HCEC 1CT (cell line): ENCODE measurements at regions not wholly inside any gene's neighbourhood (a gene's known extent, or its start where the extent isn't known, plus 50 kb on each side); places are given as distances from the start of the nearest gene placed in this dataset.
"Not testable (repeated sequence)": the region's sequence is repeated elsewhere in the genome, so short reads cannot be mapped to it uniquely, and the experiment has no call there.

ENCODE experiments used
- DNase-seq: peaks from one replicate; pipeline ENCODE4 v3.0.0-alpha.2; 2017

GRCh38 chr4:147255268-147255667, 225.6 kb upstream of the EDNRA start:
- DNase-seq: not testable (repeated sequence)

GRCh38 chr4:147259271-147259670, 221.6 kb upstream of the EDNRA start:
- DNase-seq: not testable (repeated sequence)

GRCh38 chr4:147284256-147284835, 196.6 kb upstream of the EDNRA start:
- DNase-seq: no peak

- no peak for DNase-seq
Observed at GRCh38 chr4:147284935-147285334, 196.0 kb upstream of the EDNRA start.

GRCh38 chr4:147285751-147286150, 195.1 kb upstream of the EDNRA start:
- no peak for DNase-seq

- DNase-seq: no peak
Observed at GRCh38 chr4:147286846-147287587, 193.9 kb upstream of the EDNRA start.

- no peak for DNase-seq
Observed at GRCh38 chr4:147287588-147287890, 193.4 kb upstream of the EDNRA start.

GRCh38 chr4:147288512-147288911, 192.4 kb upstream of the EDNRA start:
- DNase-seq: no peak

GRCh38 chr4:147289181-147289580, 191.7 kb upstream of the EDNRA start:
- no peak for DNase-seq

- not testable (repeated sequence) for DNase-seq
Observed at GRCh38 chr4:147292604-147293313, 188.1 kb upstream of the EDNRA start.

- not testable (repeated sequence) for DNase-seq
Observed at GRCh38 chr4:147293314-147293677, 187.6 kb upstream of the EDNRA start.

- no peak for DNase-seq
Observed at GRCh38 chr4:147299205-147299604, 181.7 kb upstream of the EDNRA start.

- no peak for DNase-seq
Observed at GRCh38 chr4:147303174-147303872, 177.6 kb upstream of the EDNRA start.

GRCh38 chr4:147303873-147304229, 177.0 kb upstream of the EDNRA start:
- no peak for DNase-seq

GRCh38 chr4:147307896-147308674, 172.8 kb upstream of the EDNRA start:
- DNase-seq: no peak

- no peak for DNase-seq
Observed at GRCh38 chr4:147309434-147309833, 171.5 kb upstream of the EDNRA start.

GRCh38 chr4:147310312-147310711, 170.6 kb upstream of the EDNRA start:
- DNase-seq: no peak

GRCh38 chr4:147311956-147312355, 168.9 kb upstream of the EDNRA start:
- no peak for DNase-seq

- DNase-seq: no peak
Observed at GRCh38 chr4:147312376-147313046, 168.4 kb upstream of the EDNRA start.

- no peak for DNase-seq
Observed at GRCh38 chr4:147313108-147313507, 167.8 kb upstream of the EDNRA start.

- no peak for DNase-seq
Observed at GRCh38 chr4:147318586-147318985, 162.3 kb upstream of the EDNRA start.

GRCh38 chr4:147325571-147325981, 155.3 kb upstream of the EDNRA start:
- no peak for DNase-seq
